Right atrium auricular region (tissue), 2 donors: ENCODE measurements at regions not wholly inside any gene's neighbourhood (a gene's known extent, or its start where the extent isn't known, plus 50 kb on each side); places are given as distances from the start of the nearest gene placed in this dataset.

Source experiments
- DNase-seq: peaks from one replicate; pipeline ENCODE4 v3.0.0-alpha.2; 2019; ENCODE audit warnings: low spot score
- H3K27ac ChIP-seq, 2 donors: fragments of 200-600 bp; sonication (generic); 1 replicate in 1 of 2; 2 replicates in 1 of 2; pipeline ENCODE4 v1.5.1; 2016 to 2019
- H3K27me3 ChIP-seq, 2 donors: fragments of 200-600 bp; sonication (generic); one replicate each; pipeline versions ENCODE4 v1.5.1 to v1.6.0; 2017 to 2019
- H3K36me3 ChIP-seq: fragments of 200-600 bp; sonication (generic); one replicate; pipeline ENCODE4 v1.5.1; 2016
- H3K4me1 ChIP-seq, 2 donors: fragments of 200-600 bp; sonication (generic); one replicate each; pipeline versions ENCODE4 v1.5.1 to v1.6.0; 2017 to 2019
- H3K4me3 ChIP-seq, 2 donors: fragments of 200-600 bp; sonication (generic); 1 replicate in 1 of 2; 2 replicates in 1 of 2; pipeline ENCODE4 v1.5.1; 2017 to 2019; ENCODE audit warnings: mild to moderate bottlenecking in 1 of 2, moderate library complexity in 1 of 2
- H3K9me3 ChIP-seq, 2 donors: fragments of 200-600 bp; sonication (generic); one replicate each; pipeline ENCODE4 v1.5.1; 2019
- CTCF ChIP-seq, 2 donors: fragments of 200-600 bp; sonication (generic); IDR thresholded peaks; one replicate each; pipeline ENCODE4 v1.5.1; 2019; ENCODE audit warnings: antibody characterized with exemption in 2 of 2

- H3K4me1 ChIP-seq, result peaks cover 0 to 38% of the 10 kb centered on the region in 2 donors
- H3K27ac ChIP-seq, result peak overlapping the region; percentile 68 to 76
- no peaks in the 10 kb centered on the region for H3K9me3 ChIP-seq
- no peaks in the 10 kb centered on the region for H3K36me3 ChIP-seq
- no peaks in the 10 kb centered on the region for H3K27me3 ChIP-seq
- no peak overlapping the region for H3K4me3 ChIP-seq
- DNase-seq, result no peak
- TF ChIP-seq CTCF (IDR thresholded peaks at IDR 0.05), result no peak
Measured at GRCh38 chr3:102181175-102181920, 253.5 kb upstream of the ZPLD1 start.

GRCh38 chr3:102182162-102182561 is 252.7 kb upstream of the ZPLD1 start:
- no peak for DNase-seq
- Histone ChIP-seq H3K4me3 (no peak overlapping the region), H3K36me3 (no peaks in the 10 kb centered on the region), H3K27ac (peak overlapping the region; percentile 37 to 76), H3K4me1 (peaks cover 0 to 38% of the 10 kb centered on the region in 2 donors), H3K27me3 (no peaks in the 10 kb centered on the region), H3K9me3 (no peaks in the 10 kb centered on the region)
- no peak for TF ChIP-seq CTCF (IDR thresholded peaks at IDR 0.05)

- no peak for DNase-seq
- TF ChIP-seq CTCF (IDR thresholded peaks at IDR 0.05), result no peak
- H3K27ac ChIP-seq, result no peak overlapping the region
- no peaks in the 10 kb centered on the region for H3K27me3 ChIP-seq
- H3K4me3 ChIP-seq, result no peak overlapping the region
- H3K4me1 ChIP-seq, result peaks cover 0 to 38% of the 10 kb centered on the region in 2 donors
- no peaks in the 10 kb centered on the region for H3K9me3 ChIP-seq
- no peaks in the 10 kb centered on the region for H3K36me3 ChIP-seq
Measured at GRCh38 chr3:102183186-102183585, 251.6 kb upstream of the ZPLD1 start.

GRCh38 chr3:102183623-102184022 is 251.2 kb upstream of the ZPLD1 start:
- Histone ChIP-seq H3K36me3 (no peaks in the 10 kb centered on the region), H3K9me3 (no peaks in the 10 kb centered on the region), H3K27me3 (no peaks in the 10 kb centered on the region), H3K4me3 (no peak overlapping the region), H3K27ac (no peak overlapping the region), H3K4me1 (peaks cover 0 to 38% of the 10 kb centered on the region in 2 donors)
- no peak for TF ChIP-seq CTCF (IDR thresholded peaks at IDR 0.05)
- no peak for DNase-seq

GRCh38 chr3:102189541-102189940 is 245.3 kb upstream of the ZPLD1 start:
- Histone ChIP-seq H3K36me3 (no peaks in the 10 kb centered on the region), H3K27me3 (no peaks in the 10 kb centered on the region), H3K9me3 (no peaks in the 10 kb centered on the region), H3K4me1 (peaks cover 0 to 5% of the 10 kb centered on the region in 2 donors), H3K4me3 (no peak overlapping the region), H3K27ac (no peak overlapping the region)
- TF ChIP-seq CTCF (IDR thresholded peaks at IDR 0.05), result no peak
- DNase-seq, result no peak
